ENCODE measurements at regions not wholly inside any gene's neighbourhood (a gene's known extent, or its start where the extent isn't known, plus 50 kb on each side); places are given as distances from the start of the nearest gene placed in this dataset.

GRCh38 chr10:119996944-119997343 lies 104.4 kb downstream of the SEC23IP start:
- Histone ChIP-seq H3K4me1 (ENCODE audit: control insufficient read depth, insufficient read depth, low read length) (no peaks in the 10 kb centered on the region), H3K9ac (ENCODE audit: low read length) (no peak overlapping the region), H3K4me3 (ENCODE audit: low read length) (no peak overlapping the region), H3K36me3 (ENCODE audit: control insufficient read depth, insufficient read depth, low read length, severe bottlenecking) (no peaks in the 10 kb centered on the region), H3K9me3 (ENCODE audit: control insufficient read depth, low read length) (peaks cover 16% of the 10 kb centered on the region), H3K27me3 (replicated peaks; ENCODE audit: control insufficient read depth, insufficient read depth, low read length) (no peaks in the 10 kb centered on the region)
- no peak for DNase-seq (ENCODE audit: low read depth)

DNA sequence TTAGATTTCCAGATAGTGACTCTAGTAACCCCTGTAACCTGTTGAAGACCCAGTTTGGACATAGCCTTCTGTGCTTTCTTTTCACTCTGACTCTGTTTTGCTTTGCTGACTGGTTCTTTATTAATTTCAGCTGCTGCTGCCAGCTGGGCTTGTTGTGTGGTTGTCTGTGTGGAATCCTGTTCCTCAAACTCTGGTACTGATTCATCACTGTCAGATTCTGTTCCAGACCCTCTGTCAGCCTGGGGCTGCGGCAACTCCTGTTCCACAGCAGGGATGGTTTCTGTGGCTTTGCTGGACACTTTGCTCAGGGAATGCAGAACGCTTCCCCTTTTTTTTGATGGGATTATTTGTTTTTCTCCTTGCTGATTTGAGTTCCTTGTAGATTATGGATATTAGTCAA lies 104.9 kb downstream of the SEC23IP start:
- H3K36me3 ChIP-seq (ENCODE audit: control insufficient read depth, insufficient read depth, low read length, severe bottlenecking): no peaks in the 10 kb centered on the region
- H3K9ac ChIP-seq (ENCODE audit: low read length): no peak overlapping the region
- H3K4me3 ChIP-seq (ENCODE audit: low read length): no peak overlapping the region
- H3K9me3 ChIP-seq (ENCODE audit: control insufficient read depth, low read length): peaks cover 16% of the 10 kb centered on the region
- H3K4me1 ChIP-seq (ENCODE audit: control insufficient read depth, insufficient read depth, low read length): no peaks in the 10 kb centered on the region
- DNase-seq (ENCODE audit: low read depth): no peak
- no peaks in the 10 kb centered on the region for H3K27me3 ChIP-seq (replicated peaks; ENCODE audit: control insufficient read depth, insufficient read depth, low read length)

GRCh38 chr10:120002785-120003184 lies 110.3 kb downstream of the SEC23IP start:
- no peak for DNase-seq (ENCODE audit: low read depth)
- Histone ChIP-seq H3K9me3 (ENCODE audit: control insufficient read depth, low read length) (peaks cover 4% of the 10 kb centered on the region), H3K36me3 (ENCODE audit: control insufficient read depth, insufficient read depth, low read length, severe bottlenecking) (no peaks in the 10 kb centered on the region), H3K9ac (ENCODE audit: low read length) (no peak overlapping the region), H3K4me1 (ENCODE audit: control insufficient read depth, insufficient read depth, low read length) (no peaks in the 10 kb centered on the region), H3K4me3 (ENCODE audit: low read length) (no peak overlapping the region), H3K27me3 (replicated peaks; ENCODE audit: control insufficient read depth, insufficient read depth, low read length) (no peaks in the 10 kb centered on the region)

DNA sequence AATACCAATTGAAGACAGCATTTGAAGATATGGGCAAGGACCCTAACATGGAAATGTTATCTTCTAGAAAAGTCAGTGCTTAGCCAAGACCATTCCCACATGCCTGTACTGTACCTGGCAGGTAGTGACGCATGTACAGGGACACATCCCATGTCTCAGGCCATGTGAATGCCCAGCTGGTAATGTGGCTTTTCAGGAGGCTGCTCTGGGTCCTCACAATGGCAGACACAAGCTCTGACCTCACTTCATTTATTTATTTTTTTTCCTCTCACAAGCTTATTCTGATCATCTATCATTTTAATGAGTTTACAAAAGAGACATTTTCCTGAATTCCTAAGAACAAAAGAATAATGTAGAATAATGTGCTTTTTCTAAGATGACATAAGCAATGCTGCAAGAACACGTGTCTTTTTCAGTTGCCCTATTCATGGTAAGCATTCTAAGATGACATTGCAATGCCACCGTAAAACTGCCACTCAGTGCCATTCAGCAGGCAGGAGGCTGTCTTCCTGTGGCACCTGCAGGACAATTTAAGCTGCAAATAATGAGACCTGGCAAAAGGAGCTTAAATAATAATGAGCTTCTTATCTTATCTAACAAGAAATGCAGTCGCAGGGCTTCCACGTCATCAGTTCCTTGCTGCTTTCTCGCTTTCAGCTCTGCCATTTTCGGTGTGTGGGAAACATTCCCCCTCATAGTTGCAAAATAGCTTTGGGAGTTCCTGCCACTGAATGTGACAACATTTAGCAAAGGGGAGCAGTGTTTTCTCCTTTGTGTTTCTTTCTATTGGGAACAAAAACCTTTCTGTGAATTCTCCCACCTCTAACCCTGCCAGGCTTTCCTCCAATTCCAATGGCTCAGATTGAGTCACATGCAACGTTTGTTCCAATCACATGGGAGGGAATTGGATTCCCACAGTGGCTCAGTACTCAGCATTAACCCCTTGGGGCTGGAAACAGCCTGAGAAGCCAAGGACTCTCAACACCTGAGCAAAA lies 113.0 kb downstream of the SEC23IP start:
- Histone ChIP-seq H3K4me1 (ENCODE audit: control insufficient read depth, insufficient read depth, low read length) (no peaks in the 10 kb centered on the region), H3K9me3 (ENCODE audit: control insufficient read depth, low read length) (no peaks in the 10 kb centered on the region), H3K9ac (ENCODE audit: low read length) (no peak overlapping the region), H3K4me3 (ENCODE audit: low read length) (no peak overlapping the region), H3K36me3 (ENCODE audit: control insufficient read depth, insufficient read depth, low read length, severe bottlenecking) (no peaks in the 10 kb centered on the region), H3K27me3 (replicated peaks; ENCODE audit: control insufficient read depth, insufficient read depth, low read length) (no peaks in the 10 kb centered on the region)
- no peak for DNase-seq (ENCODE audit: low read depth)

- no peak overlapping the region for H3K9ac ChIP-seq (ENCODE audit: low read length)
- H3K4me3 ChIP-seq (ENCODE audit: low read length): no peak overlapping the region
- no peaks in the 10 kb centered on the region for H3K4me1 ChIP-seq (ENCODE audit: control insufficient read depth, insufficient read depth, low read length)
- peaks cover 8% of the 10 kb centered on the region for H3K27me3 ChIP-seq (replicated peaks; ENCODE audit: control insufficient read depth, insufficient read depth, low read length)
- DNase-seq (ENCODE audit: low read depth): no peak
- H3K9me3 ChIP-seq (ENCODE audit: control insufficient read depth, low read length): no peaks in the 10 kb centered on the region
- H3K36me3 ChIP-seq (ENCODE audit: control insufficient read depth, insufficient read depth, low read length, severe bottlenecking): no peaks in the 10 kb centered on the region
Measured at GRCh38 chr10:120007261-120007660, 114.7 kb downstream of the SEC23IP start.

- H3K9ac ChIP-seq (ENCODE audit: low read length): no peak overlapping the region
- H3K36me3 ChIP-seq (ENCODE audit: control insufficient read depth, insufficient read depth, low read length, severe bottlenecking): no peaks in the 10 kb centered on the region
- no peaks in the 10 kb centered on the region for H3K9me3 ChIP-seq (ENCODE audit: control insufficient read depth, low read length)
- no peaks in the 10 kb centered on the region for H3K4me1 ChIP-seq (ENCODE audit: control insufficient read depth, insufficient read depth, low read length)
- no peak overlapping the region for H3K4me3 ChIP-seq (ENCODE audit: low read length)
- no peak for DNase-seq (ENCODE audit: low read depth)
- H3K27me3 ChIP-seq (replicated peaks; ENCODE audit: control insufficient read depth, insufficient read depth, low read length): peaks cover 8% of the 10 kb centered on the region
Measured at GRCh38 chr10:120011359-120012130, 119.0 kb downstream of the SEC23IP start.

GRCh38 chr10:120012131-120012400 lies 119.5 kb downstream of the SEC23IP start:
- Histone ChIP-seq H3K4me3 (ENCODE audit: low read length) (no peak overlapping the region), H3K27me3 (replicated peaks; ENCODE audit: control insufficient read depth, insufficient read depth, low read length) (peaks cover 8% of the 10 kb centered on the region), H3K36me3 (ENCODE audit: control insufficient read depth, insufficient read depth, low read length, severe bottlenecking) (no peaks in the 10 kb centered on the region), H3K9ac (ENCODE audit: low read length) (no peak overlapping the region), H3K9me3 (ENCODE audit: control insufficient read depth, low read length) (no peaks in the 10 kb centered on the region), H3K4me1 (ENCODE audit: control insufficient read depth, insufficient read depth, low read length) (no peaks in the 10 kb centered on the region)
- DNase-seq (ENCODE audit: low read depth): no peak

- DNase-seq (ENCODE audit: low read depth): peak; percentile 1
- Histone ChIP-seq H3K4me1 (ENCODE audit: control insufficient read depth, insufficient read depth, low read length) (no peaks in the 10 kb centered on the region), H3K4me3 (ENCODE audit: low read length) (no peak overlapping the region), H3K9ac (ENCODE audit: low read length) (no peak overlapping the region), H3K27me3 (replicated peaks; ENCODE audit: control insufficient read depth, insufficient read depth, low read length) (peaks cover 8% of the 10 kb centered on the region), H3K36me3 (ENCODE audit: control insufficient read depth, insufficient read depth, low read length, severe bottlenecking) (no peaks in the 10 kb centered on the region), H3K9me3 (ENCODE audit: control insufficient read depth, low read length) (no peaks in the 10 kb centered on the region)
Measured at GRCh38 chr10:120012566-120012965, 120.0 kb downstream of the SEC23IP start.

- H3K9ac ChIP-seq (ENCODE audit: low read length): no peak overlapping the region
- H3K36me3 ChIP-seq (ENCODE audit: control insufficient read depth, insufficient read depth, low read length, severe bottlenecking): no peaks in the 10 kb centered on the region
- H3K27me3 ChIP-seq (replicated peaks; ENCODE audit: control insufficient read depth, insufficient read depth, low read length): peaks cover 8% of the 10 kb centered on the region
- no peaks in the 10 kb centered on the region for H3K4me1 ChIP-seq (ENCODE audit: control insufficient read depth, insufficient read depth, low read length)
- no peaks in the 10 kb centered on the region for H3K9me3 ChIP-seq (ENCODE audit: control insufficient read depth, low read length)
- H3K4me3 ChIP-seq (ENCODE audit: low read length): no peak overlapping the region
- DNase-seq (ENCODE audit: low read depth): no peak
Measured at GRCh38 chr10:120014031-120014430, 121.5 kb downstream of the SEC23IP start.

- peaks cover 8% of the 10 kb centered on the region for H3K27me3 ChIP-seq (replicated peaks; ENCODE audit: control insufficient read depth, insufficient read depth, low read length)
- no peaks in the 10 kb centered on the region for H3K36me3 ChIP-seq (ENCODE audit: control insufficient read depth, insufficient read depth, low read length, severe bottlenecking)
- H3K9me3 ChIP-seq (ENCODE audit: control insufficient read depth, low read length): no peaks in the 10 kb centered on the region
- no peak overlapping the region for H3K4me3 ChIP-seq (ENCODE audit: low read length)
- no peak for DNase-seq (ENCODE audit: low read depth)
- no peaks in the 10 kb centered on the region for H3K4me1 ChIP-seq (ENCODE audit: control insufficient read depth, insufficient read depth, low read length)
- no peak overlapping the region for H3K9ac ChIP-seq (ENCODE audit: low read length)
Measured at GRCh38 chr10:120015064-120015463, 122.5 kb downstream of the SEC23IP start.

DNA sequence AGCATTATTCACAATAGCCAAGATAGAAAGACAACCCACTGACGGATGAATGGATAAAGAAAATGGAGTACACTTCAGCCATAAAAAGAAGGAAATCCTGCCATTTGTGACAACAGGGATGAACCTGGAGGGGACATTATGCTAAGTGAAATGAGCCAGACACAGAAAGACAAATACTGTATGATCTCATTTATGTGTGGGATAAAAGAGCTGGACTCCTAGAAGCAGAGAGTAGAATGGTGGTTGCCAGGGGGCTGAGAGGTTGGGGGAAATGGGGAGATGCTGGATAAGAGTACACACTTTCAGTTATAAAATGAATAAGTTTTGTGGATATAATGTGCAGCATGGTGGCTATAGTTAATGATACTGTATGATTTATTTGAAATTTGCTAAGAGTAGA lies 124.4 kb downstream of the SEC23IP start:
- Histone ChIP-seq H3K4me1 (ENCODE audit: control insufficient read depth, insufficient read depth, low read length) (no peaks in the 10 kb centered on the region), H3K4me3 (ENCODE audit: low read length) (no peak overlapping the region), H3K9ac (ENCODE audit: low read length) (no peak overlapping the region), H3K36me3 (ENCODE audit: control insufficient read depth, insufficient read depth, low read length, severe bottlenecking) (no peaks in the 10 kb centered on the region), H3K9me3 (ENCODE audit: control insufficient read depth, low read length) (no peaks in the 10 kb centered on the region), H3K27me3 (replicated peaks; ENCODE audit: control insufficient read depth, insufficient read depth, low read length) (no peaks in the 10 kb centered on the region)
- no peak for DNase-seq (ENCODE audit: low read depth)
